HEK293T (cell line): ENCODE measurements at regions not wholly inside any gene's neighbourhood (a gene's known extent, or its start where the extent isn't known, plus 50 kb on each side); places are given as distances from the start of the nearest gene placed in this dataset.

ENCODE experiments used
- CTCF ChIA-PET: fragments of 350-600 bp; formaldehyde crosslinking; extraction: SDS; loops from one replicate; lab custom pipeline; 2021; ENCODE audit warnings: antibody characterized with exemption, inconsistent platforms; lab: Yijun Ruan, JAX
- POLR2A ChIA-PET: fragments of 350-600 bp; formaldehyde crosslinking; extraction: SDS; loops from one replicate; lab custom pipeline; 2020; ENCODE audit warnings: antibody characterized with exemption, inconsistent platforms; lab: Yijun Ruan, JAX
- DNase-seq: peaks from one replicate; pipeline ENCODE4 v3.0.0; 2012; ENCODE audit warnings: mixed read lengths; ENCODE audit errors: extremely low spot score
- ARNT ChIP-seq: fragments of 450-650 bp; IDR thresholded peaks from 2 replicates; pipeline ENCODE4 v1.6.1; 2017; ENCODE audit warnings: mild to moderate bottlenecking
- BHLHE40 ChIP-seq: fragments of 450-650 bp; IDR thresholded peaks from 2 replicates; pipeline ENCODE4 v1.6.1; 2016; ENCODE audit warnings: mild to moderate bottlenecking, moderate library complexity, borderline replicate concordance
- CTBP1 ChIP-seq: fragments of 450-650 bp; IDR thresholded peaks from 2 replicates; pipeline ENCODE4 v1.6.1; 2016; ENCODE audit warnings: borderline replicate concordance
- ELF4 ChIP-seq: fragments of 450-650 bp; IDR thresholded peaks from 2 replicates; pipeline ENCODE4 v1.6.1; 2017; ENCODE audit warnings: antibody characterized with exemption
- FOXA1 ChIP-seq: fragments of 450-650 bp; IDR thresholded peaks from 2 replicates; pipeline ENCODE4 v1.6.1; 2016; ENCODE audit warnings: mild to moderate bottlenecking
- FOXK2 ChIP-seq: fragments of 450-650 bp; IDR thresholded peaks from 2 replicates; pipeline ENCODE4 v1.6.1; 2016; ENCODE audit warnings: mild to moderate bottlenecking
- FOXM1 ChIP-seq: fragments of 450-650 bp; IDR thresholded peaks from 2 replicates; pipeline ENCODE4 v1.6.1; 2017; ENCODE audit warnings: mild to moderate bottlenecking, borderline replicate concordance
- HDGF ChIP-seq: fragments of 450-650 bp; IDR thresholded peaks from 2 replicates; pipeline ENCODE4 v1.6.1; 2017; ENCODE audit warnings: antibody characterized with exemption, borderline replicate concordance
- L3MBTL2 ChIP-seq: fragments of 450-650 bp; conservative IDR thresholded peaks from 2 replicates; pipeline ENCODE4 v1.6.1; 2016; ENCODE audit warnings: mild to moderate bottlenecking
- LEF1 ChIP-seq: fragments of 450-650 bp; IDR thresholded peaks from 2 replicates; pipeline ENCODE4 v1.6.1; 2017; ENCODE audit warnings: mild to moderate bottlenecking, borderline replicate concordance
- NFRKB ChIP-seq: fragments of 450-650 bp; IDR thresholded peaks from 2 replicates; pipeline ENCODE4 v1.6.1; 2016; ENCODE audit warnings: mild to moderate bottlenecking, moderate library complexity
- PKNOX1 ChIP-seq: fragments of 450-650 bp; IDR thresholded peaks from 2 replicates; pipeline ENCODE4 v1.6.1; 2016
- SP1 ChIP-seq: fragments of 450-650 bp; IDR thresholded peaks from 2 replicates; pipeline ENCODE4 v1.6.1; 2017
- SUZ12 ChIP-seq: fragments of 450-650 bp; IDR thresholded peaks from 2 replicates; pipeline ENCODE4 v1.6.1; 2016; ENCODE audit warnings: mild to moderate bottlenecking
- TARDBP ChIP-seq: fragments of 450-650 bp; IDR thresholded peaks from 2 replicates; pipeline ENCODE4 v1.6.1; 2016
- ZNF384 ChIP-seq: fragments of 450-650 bp; IDR thresholded peaks from 2 replicates; pipeline ENCODE4 v1.6.1; 2016

- CTCF ChIA-PET: interaction anchor here (0.6 kb wide), 2 partner anchors 182 to 1131 kb away, joined by 3 to 5 read pairs; no protein-coding TSS in a partner anchor
- no peak for DNase-seq
- TF ChIP-seq ZNF384: no peak
- TF ChIP-seq ARNT: no peak
- TF ChIP-seq FOXK2: no peak
- TF ChIP-seq NFRKB: no peak
- no peak for TF ChIP-seq FOXM1
- TF ChIP-seq LEF1: no peak
- TF ChIP-seq FOXA1: no peak
- no peak for TF ChIP-seq PKNOX1
- no peak for TF ChIP-seq BHLHE40
- TF ChIP-seq ELF4: no peak
- TF ChIP-seq SUZ12: no peak
- no peak for TF ChIP-seq SP1
- TF ChIP-seq CTBP1: no peak
- POLR2A ChIA-PET: no interaction called here
Observed at GRCh38 chr2:16765356-16765755, 99.7 kb upstream of the CYRIA start.

- TF ChIP-seq SUZ12: no peak
- no peak for TF ChIP-seq CTBP1
- TF ChIP-seq SP1: no peak
- no peak for TF ChIP-seq ARNT
- TF ChIP-seq ELF4: no peak
- no peak for TF ChIP-seq PKNOX1
- TF ChIP-seq HDGF: no peak
- TF ChIP-seq FOXM1: no peak
- TF ChIP-seq LEF1: no peak
- TF ChIP-seq NFRKB: no peak
- no peak for TF ChIP-seq FOXK2
- TF ChIP-seq BHLHE40: no peak
- no peak for TF ChIP-seq L3MBTL2
- ChIA-PET POLR2A (no interaction called here), CTCF (interaction anchor here (0.6 kb wide), 2 partner anchors 181 to 1130 kb away, joined by 3 to 5 read pairs; no protein-coding TSS in a partner anchor)
- no peak for DNase-seq
Observed at GRCh38 chr2:16764487-16764886, 98.9 kb upstream of the CYRIA start.

GRCh38 chr2:16763493-16763899 is 97.9 kb upstream of the CYRIA start:
- POLR2A ChIA-PET: no interaction called here
- no peak for DNase-seq
- CTCF ChIA-PET: no interaction called here
- no peak for TF ChIP-seq ZNF384
- TF ChIP-seq FOXM1: no peak
- TF ChIP-seq L3MBTL2: no peak
- TF ChIP-seq BHLHE40: no peak
- TF ChIP-seq FOXA1: no peak
- TF ChIP-seq ARNT: no peak
- TF ChIP-seq TARDBP: no peak
- no peak for TF ChIP-seq SUZ12
- TF ChIP-seq ELF4: no peak
- no peak for TF ChIP-seq LEF1
- no peak for TF ChIP-seq NFRKB
- no peak for TF ChIP-seq SP1
- no peak for TF ChIP-seq FOXK2

GRCh38 chr2:16763056-16763455 is 97.4 kb upstream of the CYRIA start:
- POLR2A ChIA-PET: no interaction called here
- no peak for TF ChIP-seq PKNOX1
- CTCF ChIA-PET: no interaction called here
- DNase-seq: no peak

- CTCF ChIA-PET: no interaction called here
- no peak for DNase-seq
- POLR2A ChIA-PET: no interaction called here
- TF ChIP-seq FOXA1 (no peak), FOXK2 (no peak), ELF4 (no peak), BHLHE40 (no peak), PKNOX1 (no peak), CTBP1 (no peak), ZNF384 (no peak)
Observed at GRCh38 chr2:16760426-16760825, 94.8 kb upstream of the CYRIA start.

- DNase-seq: peak; percentile 72
- POLR2A ChIA-PET: no interaction called here
- CTCF ChIA-PET: interaction anchor here (0.5 to 4.0 kb wide), 11 partner anchors 10 to 817 kb away, joined by 3 to 41 read pairs (median 4); partner anchors contain the start of gene MYCN
- TF ChIP-seq SP1: no peak
- no peak for TF ChIP-seq ELF4
- TF ChIP-seq CTBP1: no peak
- TF ChIP-seq ZNF384: no peak
- TF ChIP-seq PKNOX1: no peak
- TF ChIP-seq NFRKB: no peak
- no peak for TF ChIP-seq L3MBTL2
- TF ChIP-seq TARDBP: no peak
Observed at GRCh38 chr2:16756831-16757644, 91.4 kb upstream of the CYRIA start.
